ENCODE measurements at regions not wholly inside any gene's neighbourhood (a gene's known extent, or its start where the extent isn't known, plus 50 kb on each side); places are given as distances from the start of the nearest gene placed in this dataset.

- no peak for DNase-seq (ENCODE audit: low read depth)
- no peak for TF ChIP-seq MAX (IDR thresholded peaks at IDR 0.05; ENCODE audit: low read depth, low read length)
- TF ChIP-seq MYC (IDR thresholded peaks at IDR 0.05; ENCODE audit: low read depth, low read length) = no peak
- no peak for TF ChIP-seq CTCF (IDR thresholded peaks at IDR 0.05; ENCODE audit: low read depth, low read length)
- no peak overlapping the region for H3K4me3 ChIP-seq (ENCODE audit: low read depth, low read length)
Observed at GRCh38 chr9:106309925-106310324, 553.0 kb upstream of the ZNF462 start.

GRCh38 chr9:106310782-106311181 is 552.2 kb upstream of the ZNF462 start:
- DNase-seq (ENCODE audit: low read depth) = no peak
- TF ChIP-seq CTCF (IDR thresholded peaks at IDR 0.05; ENCODE audit: low read depth, low read length) = no peak
- no peak for TF ChIP-seq POLR2A (IDR thresholded peaks at IDR 0.05; ENCODE audit: extremely low read depth, insufficient read length)
- no peak for TF ChIP-seq MYC (IDR thresholded peaks at IDR 0.05; ENCODE audit: low read depth, low read length)
- TF ChIP-seq MAX (IDR thresholded peaks at IDR 0.05; ENCODE audit: low read depth, low read length) = no peak
- no peak overlapping the region for H3K4me3 ChIP-seq (ENCODE audit: low read depth, low read length)

GRCh38 chr9:106312906-106313305 is 550.1 kb upstream of the ZNF462 start:
- H3K4me3 ChIP-seq (ENCODE audit: low read depth, low read length) = no peak overlapping the region
- no peak for TF ChIP-seq MAX (IDR thresholded peaks at IDR 0.05; ENCODE audit: low read depth, low read length)
- no peak for TF ChIP-seq POLR2A (IDR thresholded peaks at IDR 0.05; ENCODE audit: extremely low read depth, insufficient read length)
- no peak for TF ChIP-seq MYC (IDR thresholded peaks at IDR 0.05; ENCODE audit: low read depth, low read length)
- no peak for TF ChIP-seq CTCF (IDR thresholded peaks at IDR 0.05; ENCODE audit: low read depth, low read length)
- DNase-seq (ENCODE audit: low read depth) = no peak

- TF ChIP-seq POLR2A (IDR thresholded peaks at IDR 0.05; ENCODE audit: extremely low read depth, insufficient read length) = no peak
- TF ChIP-seq MYC (IDR thresholded peaks at IDR 0.05; ENCODE audit: low read depth, low read length) = no peak
- no peak for TF ChIP-seq CTCF (IDR thresholded peaks at IDR 0.05; ENCODE audit: low read depth, low read length)
- TF ChIP-seq MAX (IDR thresholded peaks at IDR 0.05; ENCODE audit: low read depth, low read length) = no peak
- no peak overlapping the region for H3K4me3 ChIP-seq (ENCODE audit: low read depth, low read length)
- DNase-seq (ENCODE audit: low read depth) = no peak
Observed at GRCh38 chr9:106314476-106314875, 548.5 kb upstream of the ZNF462 start.

- no peak for TF ChIP-seq POLR2A (IDR thresholded peaks at IDR 0.05; ENCODE audit: extremely low read depth, insufficient read length)
- no peak for TF ChIP-seq MYC (IDR thresholded peaks at IDR 0.05; ENCODE audit: low read depth, low read length)
- TF ChIP-seq MAX (IDR thresholded peaks at IDR 0.05; ENCODE audit: low read depth, low read length) = no peak
- H3K4me3 ChIP-seq (ENCODE audit: low read depth, low read length) = no peak overlapping the region
- DNase-seq (ENCODE audit: low read depth) = no peak
Observed at GRCh38 chr9:106321394-106322180, 541.4 kb upstream of the ZNF462 start.

GRCh38 chr9:106322706-106323245 is 540.2 kb upstream of the ZNF462 start:
- H3K4me3 ChIP-seq (ENCODE audit: low read depth, low read length) = no peak overlapping the region
- TF ChIP-seq POLR2A (IDR thresholded peaks at IDR 0.05; ENCODE audit: extremely low read depth, insufficient read length) (no peak), CTCF (IDR thresholded peaks at IDR 0.05; ENCODE audit: low read depth, low read length) (no peak), MAX (IDR thresholded peaks at IDR 0.05; ENCODE audit: low read depth, low read length) (no peak), MYC (IDR thresholded peaks at IDR 0.05; ENCODE audit: low read depth, low read length) (no peak)
- DNase-seq (ENCODE audit: low read depth) = no peak

Measured in NB4 (cell line).